SK-N-SH (cell line): ENCODE measurements at regions not wholly inside any gene's neighbourhood (a gene's known extent, or its start where the extent isn't known, plus 50 kb on each side); places are given as distances from the start of the nearest gene placed in this dataset.

ENCODE experiments used
- CTCF ChIA-PET: fragments of 300-600, 350-600 bp; formaldehyde crosslinking; extraction: SDS; loops from one replicate; lab custom pipeline; 2021; lab: Yijun Ruan, JAX
- POLR2A ChIA-PET: fragments of 350-600 bp; sonication (Branson Sonifier 250); formaldehyde crosslinking; extraction: SDS; loops from one replicate; lab custom pipeline; 2020; ENCODE audit warnings: antibody characterized with exemption, inconsistent platforms; lab: Yijun Ruan, JAX
- DNase-seq: peaks from one replicate; pipeline ENCODE4 v3.0.0; 2012
- H2AFZ ChIP-seq: fragments of 200-600 bp; sonication (generic); 2 replicates; pipeline ENCODE4 v1.8.1; 2016; ENCODE audit warnings: antibody characterized with exemption, mild to moderate bottlenecking, low read depth
- H3F3A ChIP-seq: fragments of 200-600 bp; sonication (generic); replicated peaks from 2 replicates; pipeline ENCODE3; 2016; ENCODE audit warnings: antibody characterized with exemption, mild to moderate bottlenecking; ENCODE audit not compliant: insufficient read depth
- H3K27ac ChIP-seq, 2 experiments: fragments of 200-500 bp in 1 of 2; fragments of 200-600 bp in 1 of 2; sonication (Bioruptor generic) in 1 of 2; sonication (generic), shearing (Covaris generic) in 1 of 2; 2 replicates each; pipeline versions ENCODE4 v1.5.1 to v1.6.1; 2014 to 2016; ENCODE audit warnings: low read depth in 2 of 2, inconsistent platforms in 1 of 2, low read length in 1 of 2, mild to moderate bottlenecking in 1 of 2, mixed read lengths in 1 of 2
- H3K27me3 ChIP-seq: fragments of 200-600 bp; sonication (generic), shearing (Covaris generic); 2 replicates; pipeline ENCODE4 v1.6.1; 2016; ENCODE audit warnings: mixed run types; ENCODE audit not compliant: insufficient read depth
- H3K36me3 ChIP-seq, 2 experiments: fragments of 200-500 bp in 1 of 2; fragments of 200-600 bp in 1 of 2; sonication (Bioruptor generic) in 1 of 2; sonication (generic) in 1 of 2; replicated peaks in 1 of 2; 2 replicates each; pipeline versions ENCODE3 to v1.5.1; 2014 to 2016; ENCODE audit warnings: low read length in 1 of 2, mild to moderate bottlenecking in 1 of 2; ENCODE audit not compliant: insufficient read depth in 2 of 2, control insufficient read depth in 1 of 2
- H3K4me1 ChIP-seq, 2 experiments: fragments of 200-500 bp in 1 of 2; fragments of 200-600 bp in 1 of 2; sonication (Bioruptor generic) in 1 of 2; sonication (generic), shearing (Covaris generic) in 1 of 2; 2 replicates each; pipeline versions ENCODE4 v1.5.1 to v1.6.1; 2014 to 2016; ENCODE audit warnings: low read depth in 1 of 2, low read length in 1 of 2, mixed run types in 1 of 2; ENCODE audit not compliant: insufficient read depth in 2 of 2, control insufficient read depth in 1 of 2
- H3K4me2 ChIP-seq: fragments of 200-600 bp; sonication (generic), shearing (Covaris generic); 2 replicates; pipeline ENCODE4 v1.6.1; 2017; ENCODE audit warnings: mixed run types
- H3K4me3 ChIP-seq, 2 experiments: fragments of 200-500 bp in 1 of 2; fragments of 200-600 bp in 1 of 2; sonication (Bioruptor generic) in 1 of 2; sonication (generic), shearing (Covaris generic) in 1 of 2; 2 replicates each; pipeline versions ENCODE4 v1.5.1 to v1.8.1; 2014 to 2016; ENCODE audit warnings: low read depth in 2 of 2, inconsistent platforms in 1 of 2, low read length in 1 of 2, mild to moderate bottlenecking in 1 of 2, mixed read lengths in 1 of 2, moderate library complexity in 1 of 2
- H3K79me2 ChIP-seq: fragments of 200-600 bp; sonication (generic); 2 replicates; pipeline ENCODE4 v1.8.1; 2017; ENCODE audit warnings: mild to moderate bottlenecking; ENCODE audit not compliant: insufficient read depth
- H3K9ac ChIP-seq: fragments of 200-600 bp; sonication (generic); 2 replicates; pipeline ENCODE4 v1.6.1; 2017; ENCODE audit warnings: mixed run types
- H3K9me2 ChIP-seq: fragments of 200-600 bp; sonication (generic); 2 replicates; pipeline ENCODE4 v1.6.1; 2017; ENCODE audit warnings: mixed run types
- H3K9me3 ChIP-seq: fragments of 200-600 bp; sonication (generic); 2 replicates; pipeline ENCODE4 v1.6.1; 2017; ENCODE audit warnings: mixed run types, mild to moderate bottlenecking, moderate library complexity
- H4K20me1 ChIP-seq: fragments of 200-600 bp; sonication (generic); 2 replicates; pipeline ENCODE4 v1.6.1; 2017; ENCODE audit warnings: mild to moderate bottlenecking, mixed run types; ENCODE audit not compliant: insufficient read depth
- CHD2 ChIP-seq: fragments of 150-350 bp; IDR thresholded peaks from 2 replicates; pipeline ENCODE4 v1.6.1; 2018; ENCODE audit warnings: low read length; ENCODE audit not compliant: partially characterized antibody
- EP300 ChIP-seq, 2 experiments: IDR thresholded peaks; 2 replicates each; pipeline versions ENCODE4 v1.4.0 to v1.6.1; 2012; ENCODE audit warnings: borderline replicate concordance in 1 of 2, low read depth in 1 of 2, low read length in 1 of 2
- EZH2phosphoT487 ChIP-seq: fragments of 200-600 bp; sonication (generic); IDR thresholded peaks from 2 replicates; pipeline ENCODE4 v1.6.1; 2017; ENCODE audit warnings: low read depth, mixed run types, mild to moderate bottlenecking, antibody characterized with exemption, moderate library complexity, borderline replicate concordance
- FOSL2 ChIP-seq: IDR thresholded peaks from 2 replicates; pipeline ENCODE4 v1.4.0; 2012; ENCODE audit warnings: low read depth, mild to moderate bottlenecking, moderate library complexity, borderline replicate concordance
- FOXM1 ChIP-seq: IDR thresholded peaks from 2 replicates; pipeline ENCODE4 v1.4.0; 2012; ENCODE audit warnings: low read depth, mild to moderate bottlenecking
- JUND ChIP-seq: IDR thresholded peaks from 2 replicates; pipeline ENCODE4 v1.4.0; 2012
- PBX3 ChIP-seq: IDR thresholded peaks from 2 replicates; pipeline ENCODE4; 2012
- REST ChIP-seq: IDR thresholded peaks from 2 replicates; pipeline ENCODE4 v1.6.1; 2012; ENCODE audit warnings: mild to moderate bottlenecking, low read depth, low read length, moderate library complexity
- RFX5 ChIP-seq: IDR thresholded peaks from 2 replicates; pipeline ENCODE4 v1.6.1; 2012; ENCODE audit warnings: mild to moderate bottlenecking, improper control_type of control experiment, low read length
- RXRA ChIP-seq: IDR thresholded peaks from 2 replicates; pipeline ENCODE4 v1.4.0; 2012; ENCODE audit warnings: low read depth, mild to moderate bottlenecking, borderline replicate concordance
- SMC3 ChIP-seq: IDR thresholded peaks from 2 replicates; pipeline ENCODE4 v1.6.1; 2012; ENCODE audit warnings: low read depth, low read length, improper control_type of control experiment
- TAF1 ChIP-seq: IDR thresholded peaks from 2 replicates; pipeline ENCODE4 v1.6.1; 2012; ENCODE audit warnings: low read depth, mild to moderate bottlenecking, low read length, moderate library complexity, borderline replicate concordance
- USF1 ChIP-seq: IDR thresholded peaks from 2 replicates; pipeline ENCODE4 v1.4.0; 2012; ENCODE audit warnings: low read depth, borderline replicate concordance
- WGBS: methylation state at CpG from one replicate; pipeline ENCODE4 v1.1.6; 2017; ENCODE audit warnings: low lambda C conversion rate; 5-methylcytosine and 5-hydroxymethylcytosine counted together

- no peak overlapping the region for H3K4me2 ChIP-seq
- 16% methylated on average over 2 of the region's 2 CpGs for WGBS
- H3K4me3 ChIP-seq: no peak overlapping the region
- no peak overlapping the region for H3K27ac ChIP-seq
- no peak overlapping the region for H3K9ac ChIP-seq
- no peaks in the 10 kb centered on the region for H3K9me2 ChIP-seq
- ChIA-PET CTCF (no interaction called here), POLR2A (no interaction called here)
- no peaks in the 10 kb centered on the region for H3K79me2 ChIP-seq
- peaks cover under 1% of the 10 kb centered on the region for H3F3A ChIP-seq
- H3K36me3 ChIP-seq: no peaks in the 10 kb centered on the region
- TF ChIP-seq PBX3 (no peak), FOSL2 (no peak), FOXM1 (no peak), USF1 (no peak), EZH2phosphoT487 (no peak), RFX5 (no peak), JUND (no peak)
- TF ChIP-seq, all 33 proteins: peak for 0
- Histone ChIP-seq H3K27me3 (no peaks in the 10 kb centered on the region), H4K20me1 (no peaks in the 10 kb centered on the region), H2AFZ (no peak overlapping the region), H3K9me3 (0 out of 2 replicates have a peak, but pooled peaks cover 3% of the 10 kb centered on the region), H3K4me1 (peaks cover 0 to 5% of the 10 kb centered on the region in 2 experiments; a peak in 1 of 4 replicates)
- DNase-seq: no peak
Measured at GRCh38 chr10:60681103-60681502, 97.2 kb upstream of the CDK1 start.

- Histone ChIP-seq H4K20me1 (no peaks in the 10 kb centered on the region), H3K9ac (no peak overlapping the region), H2AFZ (no peak overlapping the region), H3K4me3 (no peak overlapping the region), H3K4me1 (peaks cover 0 to 5% of the 10 kb centered on the region in 2 experiments; a peak in 1 of 4 replicates), H3K4me2 (no peak overlapping the region), H3K79me2 (no peaks in the 10 kb centered on the region), H3K9me2 (no peaks in the 10 kb centered on the region), H3K27me3 (no peaks in the 10 kb centered on the region), H3F3A (peaks cover 3% of the 10 kb centered on the region), H3K27ac (no peak overlapping the region), H3K9me3 (0 out of 2 replicates have a peak, but pooled peaks cover 6% of the 10 kb centered on the region), H3K36me3 (no peaks in the 10 kb centered on the region)
- ChIA-PET POLR2A (no interaction called here), CTCF (interaction anchor here (0.6 kb wide), 2 partner anchors 27 to 238 kb away, joined by 3 read pairs; no protein-coding TSS in a partner anchor)
- TF ChIP-seq CHD2 (no peak), FOSL2 (no peak), USF1 (no peak), TAF1 (no peak), JUND (no peak), REST (0 out of 2 replicates have a peak, but pooled peaks have one; percentile 16), EP300 (IDR thresholded peaks at IDR 0.05; ENCODE audit: borderline replicate concordance in 1 of 2, low read depth in 1 of 2, low read length in 1 of 2) (no peak), SMC3 (no peak), RXRA (no peak)
- no peak for DNase-seq
- 79% methylated on average over 10 of the region's 10 CpGs for WGBS
Measured at GRCh38 chr10:60679388-60679990, 98.8 kb upstream of the CDK1 start.
